ENCODE measurements at regions not wholly inside any gene's neighbourhood (a gene's known extent, or its start where the extent isn't known, plus 50 kb on each side); places are given as distances from the start of the nearest gene placed in this dataset.
"Not testable (repeated sequence)": the region's sequence is repeated elsewhere in the genome, so short reads cannot be mapped to it uniquely, and the experiment has no call there.

GRCh38 chr3:159726231-159726964 lies 262.2 kb upstream of the IL12A start:
- H3K27ac Mint-ChIP-seq: no peak overlapping the region
- H3K4me3 Mint-ChIP-seq: no peak overlapping the region
- H3K27me3 Mint-ChIP-seq (ENCODE audit: low read depth): no peaks in the 10 kb centered on the region
- no peaks in the 10 kb centered on the region for H3K36me3 Mint-ChIP-seq (ENCODE audit: low read depth)
- no peaks in the 10 kb centered on the region for H3K9me3 Mint-ChIP-seq
- H3K4me1 Mint-ChIP-seq (ENCODE audit: low read depth): no peaks in the 10 kb centered on the region

GRCh38 chr3:159727506-159727905 lies 261.1 kb upstream of the IL12A start:
- H3K27me3 Mint-ChIP-seq (ENCODE audit: low read depth): no peaks in the 10 kb centered on the region
- H3K9me3 Mint-ChIP-seq: no peaks in the 10 kb centered on the region
- H3K4me1 Mint-ChIP-seq (ENCODE audit: low read depth): no peaks in the 10 kb centered on the region
- H3K4me3 Mint-ChIP-seq: no peak overlapping the region
- H3K27ac Mint-ChIP-seq: no peak overlapping the region
- H3K36me3 Mint-ChIP-seq (ENCODE audit: low read depth): no peaks in the 10 kb centered on the region

- H3K4me1 Mint-ChIP-seq (ENCODE audit: low read depth): no peaks in the 10 kb centered on the region
- H3K4me3 Mint-ChIP-seq: no peak overlapping the region
- H3K27me3 Mint-ChIP-seq (ENCODE audit: low read depth): no peaks in the 10 kb centered on the region
- H3K36me3 Mint-ChIP-seq (ENCODE audit: low read depth): no peaks in the 10 kb centered on the region
- H3K27ac Mint-ChIP-seq: no peak overlapping the region
- H3K9me3 Mint-ChIP-seq: no peaks in the 10 kb centered on the region
Measured at GRCh38 chr3:159731254-159731653, 257.4 kb upstream of the IL12A start.

GRCh38 chr3:159732172-159733111 lies 256.2 kb upstream of the IL12A start:
- H3K9me3 Mint-ChIP-seq: no peaks in the 10 kb centered on the region
- H3K36me3 Mint-ChIP-seq (ENCODE audit: low read depth): no peaks in the 10 kb centered on the region
- no peak overlapping the region for H3K4me3 Mint-ChIP-seq
- H3K27ac Mint-ChIP-seq: no peak overlapping the region
- H3K4me1 Mint-ChIP-seq (ENCODE audit: low read depth): no peaks in the 10 kb centered on the region
- H3K27me3 Mint-ChIP-seq (ENCODE audit: low read depth): no peaks in the 10 kb centered on the region

- Mint-ChIP-seq H3K4me3 (no peak overlapping the region), H3K4me1 (ENCODE audit: low read depth) (no peaks in the 10 kb centered on the region), H3K9me3 (no peaks in the 10 kb centered on the region), H3K27me3 (ENCODE audit: low read depth) (no peaks in the 10 kb centered on the region), H3K27ac (no peak overlapping the region), H3K36me3 (ENCODE audit: low read depth) (no peaks in the 10 kb centered on the region)
Measured at GRCh38 chr3:159733194-159733860, 255.3 kb upstream of the IL12A start.

- no peak overlapping the region for H3K4me3 Mint-ChIP-seq
- H3K36me3 Mint-ChIP-seq (ENCODE audit: low read depth): no peaks in the 10 kb centered on the region
- H3K4me1 Mint-ChIP-seq (ENCODE audit: low read depth): no peaks in the 10 kb centered on the region
- no peaks in the 10 kb centered on the region for H3K27me3 Mint-ChIP-seq (ENCODE audit: low read depth)
- H3K9me3 Mint-ChIP-seq: no peaks in the 10 kb centered on the region
- no peak overlapping the region for H3K27ac Mint-ChIP-seq
Measured at GRCh38 chr3:159734681-159735080, 254.0 kb upstream of the IL12A start.

- Mint-ChIP-seq H3K4me3 (no peak overlapping the region), H3K27me3 (ENCODE audit: low read depth) (no peaks in the 10 kb centered on the region), H3K36me3 (ENCODE audit: low read depth) (no peaks in the 10 kb centered on the region), H3K4me1 (ENCODE audit: low read depth) (no peaks in the 10 kb centered on the region), H3K27ac (no peak overlapping the region), H3K9me3 (no peaks in the 10 kb centered on the region)
Measured at GRCh38 chr3:159739166-159739565, 249.5 kb upstream of the IL12A start.

GRCh38 chr3:159739969-159740368 lies 248.7 kb upstream of the IL12A start:
- H3K27me3 Mint-ChIP-seq (ENCODE audit: low read depth): no peaks in the 10 kb centered on the region
- no peaks in the 10 kb centered on the region for H3K4me1 Mint-ChIP-seq (ENCODE audit: low read depth)
- H3K4me3 Mint-ChIP-seq: no peak overlapping the region
- no peak overlapping the region for H3K27ac Mint-ChIP-seq
- H3K36me3 Mint-ChIP-seq (ENCODE audit: low read depth): no peaks in the 10 kb centered on the region
- no peaks in the 10 kb centered on the region for H3K9me3 Mint-ChIP-seq

- Mint-ChIP-seq H3K9me3 (no peaks in the 10 kb centered on the region), H3K27me3 (ENCODE audit: low read depth) (no peaks in the 10 kb centered on the region), H3K4me1 (ENCODE audit: low read depth) (no peaks in the 10 kb centered on the region), H3K36me3 (ENCODE audit: low read depth) (no peaks in the 10 kb centered on the region), H3K27ac (no peak overlapping the region), H3K4me3 (no peak overlapping the region)
Measured at GRCh38 chr3:159741281-159741680, 247.4 kb upstream of the IL12A start.

- Mint-ChIP-seq H3K9me3 (no peaks in the 10 kb centered on the region), H3K36me3 (ENCODE audit: low read depth) (no peaks in the 10 kb centered on the region), H3K4me3 (no peak overlapping the region), H3K27me3 (ENCODE audit: low read depth) (no peaks in the 10 kb centered on the region), H3K27ac (no peak overlapping the region), H3K4me1 (ENCODE audit: low read depth) (no peaks in the 10 kb centered on the region)
Measured at GRCh38 chr3:159748425-159748824, 240.2 kb upstream of the IL12A start.

- H3K36me3 Mint-ChIP-seq (ENCODE audit: low read depth): no peaks in the 10 kb centered on the region
- H3K27me3 Mint-ChIP-seq (ENCODE audit: low read depth): no peaks in the 10 kb centered on the region
- no peak overlapping the region for H3K4me3 Mint-ChIP-seq
- H3K9me3 Mint-ChIP-seq: no peaks in the 10 kb centered on the region
- H3K27ac Mint-ChIP-seq: no peak overlapping the region
- H3K4me1 Mint-ChIP-seq (ENCODE audit: low read depth): no peaks in the 10 kb centered on the region
Measured at GRCh38 chr3:159749406-159749805, 239.2 kb upstream of the IL12A start.

GRCh38 chr3:159751146-159751545 lies 237.5 kb upstream of the IL12A start:
- Mint-ChIP-seq H3K27ac (no peak overlapping the region), H3K4me3 (no peak overlapping the region), H3K9me3 (no peaks in the 10 kb centered on the region), H3K36me3 (ENCODE audit: low read depth) (no peaks in the 10 kb centered on the region), H3K27me3 (ENCODE audit: low read depth) (no peaks in the 10 kb centered on the region), H3K4me1 (ENCODE audit: low read depth) (no peaks in the 10 kb centered on the region)

GRCh38 chr3:159751752-159752151 lies 236.9 kb upstream of the IL12A start:
- H3K36me3 Mint-ChIP-seq (ENCODE audit: low read depth): no peaks in the 10 kb centered on the region
- H3K27me3 Mint-ChIP-seq (ENCODE audit: low read depth): no peaks in the 10 kb centered on the region
- no peaks in the 10 kb centered on the region for H3K4me1 Mint-ChIP-seq (ENCODE audit: low read depth)
- H3K9me3 Mint-ChIP-seq: peaks cover 3% of the 10 kb centered on the region
- no peak overlapping the region for H3K4me3 Mint-ChIP-seq
- no peak overlapping the region for H3K27ac Mint-ChIP-seq

GRCh38 chr3:159756279-159757207 lies 232.1 kb upstream of the IL12A start:
- H3K36me3 Mint-ChIP-seq (ENCODE audit: low read depth); H3K4me3 Mint-ChIP-seq: not testable (repeated sequence)

More at GRCh38 chr3:159756279-159757207, 232.1 kb upstream of the IL12A start:
- H3K9me3 Mint-ChIP-seq; H3K4me1 Mint-ChIP-seq (ENCODE audit: low read depth); H3K27ac Mint-ChIP-seq; H3K27me3 Mint-ChIP-seq (ENCODE audit: low read depth): not testable (repeated sequence)

Measured in T-helper 1 cell treated with Interleukin-12 subunit alpha and Interleukin-12 subunit beta and Interleukin-4 antibody, amounts not matched to agents 30 μg/mL and 1 μg/mL, for 36 hours (primary cell).